NCI-H226 (cell line): ENCODE measurements at regions not wholly inside any gene's neighbourhood (a gene's known extent, or its start where the extent isn't known, plus 50 kb on each side); places are given as distances from the start of the nearest gene placed in this dataset.
A peak's percentile ranks its signal among the peaks of the same experiment; 100 is the strongest.
"Not testable (repeated sequence)": the region's sequence is repeated elsewhere in the genome, so short reads cannot be mapped to it uniquely, and the experiment has no call there.

Source experiments
- DNase-seq: peaks from one replicate; pipeline ENCODE4 v3.0.0-alpha.2; 2015

- DNase-seq: no peak
Observed at GRCh38 chr4:27764526-27764837, 903.8 kb downstream of the STIM2 start.

DNA sequence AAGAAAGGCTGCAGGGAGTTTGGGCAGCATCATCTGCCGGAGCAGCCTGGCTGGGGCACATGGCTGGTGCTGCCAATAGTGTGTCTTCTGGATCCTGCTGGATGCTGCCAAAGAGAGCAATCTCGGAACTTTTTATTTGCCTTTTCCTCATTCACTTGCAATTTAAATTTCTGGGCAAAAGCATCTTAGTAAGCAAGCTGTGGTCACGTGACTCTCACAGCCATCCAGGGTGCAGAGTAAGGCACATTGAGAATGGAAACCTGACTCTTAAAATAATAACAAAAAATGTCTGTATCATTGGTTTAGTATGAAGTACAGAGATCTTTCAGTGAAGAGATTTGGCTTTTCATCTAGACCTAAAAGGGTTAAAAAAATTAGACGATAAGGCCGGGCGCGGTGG, 910.3 kb downstream of the STIM2 start:
- DNase-seq: no peak

DNA sequence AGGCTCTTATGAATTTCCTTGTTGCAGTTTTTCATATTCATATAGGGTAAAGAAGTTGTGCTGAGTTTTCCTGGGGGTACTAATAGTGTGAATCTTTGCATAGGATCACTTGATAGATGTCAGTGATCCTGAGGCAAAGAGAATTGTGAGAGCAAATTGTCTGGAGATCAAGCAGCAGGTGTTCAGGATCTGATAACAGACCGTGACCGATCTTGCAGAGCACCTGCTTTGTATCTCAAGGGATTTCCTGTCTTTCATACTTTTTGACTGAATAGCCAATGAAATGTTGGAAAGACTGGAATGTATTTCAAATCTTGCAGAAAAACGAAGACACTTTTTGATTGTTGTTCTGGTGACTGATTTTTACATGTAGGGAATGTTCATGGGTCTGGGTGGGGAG, 914.5 kb downstream of the STIM2 start:
- DNase-seq: no peak

DNA sequence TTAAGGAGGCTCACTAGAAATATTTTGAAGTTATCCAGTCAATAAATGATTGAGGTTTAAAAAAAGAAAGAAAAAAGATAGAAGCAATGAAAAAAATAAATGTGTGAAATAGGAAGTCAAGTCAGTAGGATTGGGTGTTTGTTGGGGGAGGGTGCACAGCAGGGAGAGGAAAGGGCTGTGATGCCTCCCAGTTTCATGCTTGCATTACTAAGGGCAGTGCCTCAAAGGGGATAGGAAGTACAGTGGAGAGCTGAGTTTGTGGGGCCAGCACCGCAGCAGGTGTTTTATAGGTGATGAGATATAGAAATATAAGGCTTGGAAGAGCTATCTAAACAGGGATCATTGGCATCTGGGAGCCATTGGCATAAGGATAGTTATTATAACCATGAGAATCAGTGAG, 919.2 kb downstream of the STIM2 start:
- DNase-seq: no peak

DNA sequence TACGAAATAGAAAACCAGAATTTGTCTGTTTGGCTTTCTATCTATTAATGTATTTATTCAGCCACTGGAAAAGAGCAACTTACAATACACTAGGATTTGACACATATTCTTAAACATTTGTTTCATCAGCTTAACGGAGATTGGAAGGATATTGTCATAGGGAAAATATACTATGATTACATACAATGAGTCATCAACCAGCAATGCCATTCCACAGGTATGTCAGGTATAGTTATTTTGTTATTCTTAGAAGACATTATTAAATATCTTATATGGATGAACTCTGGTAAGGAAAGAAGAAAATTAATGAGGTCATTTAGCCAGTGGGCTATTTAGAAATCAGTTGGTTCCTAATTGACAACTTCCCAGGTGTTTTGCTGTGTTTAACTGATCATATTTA, 926.6 kb downstream of the STIM2 start:
- no peak for DNase-seq

- peak; percentile 13 for DNase-seq
Observed at GRCh38 chr4:27789773-27790172, 929.1 kb downstream of the STIM2 start.

DNA sequence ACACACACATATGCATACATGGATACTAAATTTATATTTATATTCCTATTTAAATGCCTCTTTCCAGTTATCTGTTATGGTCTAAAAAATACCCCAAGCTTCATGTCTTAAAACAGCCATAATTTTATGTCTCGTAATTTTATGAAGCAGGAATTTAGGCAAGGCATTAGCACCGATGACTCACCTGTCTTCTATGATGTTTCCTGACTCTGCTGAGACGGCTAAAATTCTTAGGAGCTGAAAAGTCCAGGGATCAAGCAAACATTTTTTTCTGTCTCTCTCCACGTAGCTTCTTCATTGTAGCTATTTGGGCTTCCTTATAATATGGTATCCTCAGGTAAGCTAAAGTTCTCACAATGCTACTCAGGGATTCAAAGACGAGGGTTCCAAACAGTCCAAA, 930.3 kb downstream of the STIM2 start:
- DNase-seq: peak; percentile 76

DNA sequence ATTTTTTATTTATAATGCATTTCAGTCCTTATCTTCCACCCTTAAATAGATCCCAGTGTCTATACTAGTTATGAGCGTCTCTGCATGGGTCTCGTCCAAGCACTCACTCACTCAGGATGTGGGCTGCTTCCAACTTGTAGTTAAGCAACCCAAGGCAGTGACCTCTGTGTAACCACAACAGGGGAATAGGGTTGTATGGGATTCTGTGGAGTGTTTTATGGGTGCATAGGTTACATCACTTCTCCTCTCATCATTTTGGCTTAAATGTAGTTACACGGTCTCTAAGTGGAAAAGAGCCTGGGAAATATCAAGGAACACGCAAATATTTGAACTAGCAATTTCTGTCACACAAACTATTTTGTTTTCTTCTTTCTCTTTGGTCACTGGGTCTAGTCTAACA, 931.0 kb downstream of the STIM2 start:
- DNase-seq: peak; percentile 88

DNA sequence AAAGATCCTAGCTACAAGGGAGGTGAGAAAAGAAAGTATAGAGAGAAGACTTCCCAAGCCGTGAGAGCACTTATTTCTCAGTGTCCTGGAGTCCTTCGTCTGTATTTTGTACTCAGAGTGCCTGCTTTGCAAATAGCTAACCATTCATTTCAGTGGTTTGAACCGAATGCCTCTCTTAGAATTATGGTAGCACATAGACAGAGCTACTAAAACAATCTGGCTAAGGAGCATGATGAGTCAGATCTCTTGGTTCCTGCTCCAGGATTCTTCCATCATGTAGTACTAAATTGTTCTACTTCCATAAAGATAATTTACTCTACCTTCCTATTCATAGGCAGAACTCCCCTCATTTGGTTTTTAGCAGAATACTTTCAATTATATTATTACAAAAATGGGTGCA, 946.6 kb downstream of the STIM2 start:
- DNase-seq: peak; percentile 21

DNA sequence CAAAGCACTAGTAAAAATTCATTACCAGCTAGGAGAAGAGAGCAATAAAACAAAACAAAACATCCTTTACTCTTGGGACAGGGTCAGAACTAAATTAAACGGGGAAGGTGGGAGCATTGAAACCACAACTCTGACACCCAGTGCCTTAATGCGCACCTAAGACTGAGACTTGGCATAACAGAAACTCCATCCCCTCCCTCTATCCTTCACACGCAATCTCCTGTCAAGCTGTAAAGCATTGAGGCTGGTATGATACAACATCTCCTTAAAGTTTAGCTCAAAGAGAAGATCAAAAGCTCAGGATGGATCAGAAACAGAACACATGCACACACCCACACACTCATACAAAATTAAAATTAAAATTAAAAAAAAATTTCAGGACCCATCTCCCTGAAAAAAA, 951.3 kb downstream of the STIM2 start:
- no peak for DNase-seq

DNA sequence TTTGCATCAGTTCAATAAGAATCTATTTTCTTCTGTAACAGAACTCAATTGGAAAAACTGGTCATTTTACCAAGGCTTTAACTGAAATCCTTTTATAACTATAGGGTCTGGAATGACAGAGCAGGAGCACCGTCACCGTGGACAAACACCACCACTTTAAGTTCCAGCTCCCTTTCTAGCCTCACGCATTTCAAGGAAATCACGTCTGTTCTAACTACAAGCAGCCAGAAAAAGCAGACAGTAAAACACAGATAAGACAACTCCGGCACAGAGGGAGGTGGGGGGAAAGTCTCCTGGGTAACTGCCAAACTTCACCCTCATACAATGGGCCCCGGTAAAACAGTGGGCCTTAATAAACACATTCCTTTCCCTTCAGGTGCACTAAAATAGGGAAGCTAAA, 952.6 kb downstream of the STIM2 start:
- DNase-seq: not testable (repeated sequence)

GRCh38 chr4:27813699-27814425, 953.2 kb downstream of the STIM2 start:
- not testable (repeated sequence) for DNase-seq

GRCh38 chr4:27819246-27819645, 958.6 kb downstream of the STIM2 start:
- no peak for DNase-seq

DNA sequence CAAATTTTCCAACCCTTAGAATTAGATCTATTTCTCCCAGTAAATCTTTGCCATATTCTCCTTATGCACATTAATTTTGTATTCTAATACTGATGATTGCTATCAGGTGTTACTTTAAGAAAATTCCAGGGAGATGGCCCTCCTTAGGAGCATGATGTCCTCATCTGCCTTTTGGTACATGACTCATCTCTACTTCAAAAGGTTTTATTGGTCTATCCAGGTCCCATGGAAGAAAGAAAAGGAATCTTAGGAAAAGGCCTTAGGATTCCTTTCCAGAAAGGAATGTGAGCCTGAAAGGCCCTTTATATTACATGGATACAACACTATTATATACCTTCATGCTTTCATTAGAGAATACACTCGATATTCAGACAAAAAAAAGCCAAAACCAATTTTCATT, 968.2 kb downstream of the STIM2 start:
- peak; percentile 22 for DNase-seq

GRCh38 chr4:27830251-27830650, 969.6 kb downstream of the STIM2 start:
- no peak for DNase-seq

DNA sequence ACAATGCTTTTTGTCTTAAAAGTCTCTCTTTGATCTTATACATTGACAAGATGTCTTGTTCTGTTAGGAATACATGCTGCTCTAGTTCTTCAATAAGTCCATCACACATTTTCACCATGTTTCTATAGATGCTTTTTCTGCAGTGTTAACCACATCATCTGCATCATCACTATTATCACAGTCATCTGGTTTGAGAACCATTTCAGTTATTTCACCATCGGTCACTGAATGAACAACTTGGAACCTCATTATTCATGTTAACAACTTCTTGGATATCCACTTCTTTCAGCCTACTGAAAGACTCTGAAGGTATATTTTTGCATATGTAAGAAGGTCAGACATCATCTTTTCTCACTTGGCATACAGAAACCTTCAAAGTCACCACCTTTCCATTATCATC, 975.2 kb downstream of the STIM2 start:
- no peak for DNase-seq

DNA sequence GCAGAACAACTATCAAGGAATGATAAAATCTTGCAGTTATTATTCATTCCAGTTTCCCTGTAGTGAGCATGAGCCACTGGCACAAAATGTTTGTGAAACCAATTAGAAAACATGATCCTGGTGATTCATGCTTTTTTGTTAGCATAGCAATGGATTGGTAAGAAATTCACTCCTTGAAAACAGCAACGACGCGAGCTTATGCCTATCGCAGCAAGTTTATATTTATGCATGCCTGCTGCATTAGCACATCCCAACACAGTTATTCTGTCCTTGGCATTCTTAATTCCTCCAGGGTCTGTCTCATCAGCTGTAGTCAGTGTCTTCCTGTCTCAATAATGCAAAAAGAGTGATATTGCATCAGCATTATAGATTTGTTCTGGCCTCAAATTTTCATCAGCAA, 975.9 kb downstream of the STIM2 start:
- DNase-seq: no peak

DNA sequence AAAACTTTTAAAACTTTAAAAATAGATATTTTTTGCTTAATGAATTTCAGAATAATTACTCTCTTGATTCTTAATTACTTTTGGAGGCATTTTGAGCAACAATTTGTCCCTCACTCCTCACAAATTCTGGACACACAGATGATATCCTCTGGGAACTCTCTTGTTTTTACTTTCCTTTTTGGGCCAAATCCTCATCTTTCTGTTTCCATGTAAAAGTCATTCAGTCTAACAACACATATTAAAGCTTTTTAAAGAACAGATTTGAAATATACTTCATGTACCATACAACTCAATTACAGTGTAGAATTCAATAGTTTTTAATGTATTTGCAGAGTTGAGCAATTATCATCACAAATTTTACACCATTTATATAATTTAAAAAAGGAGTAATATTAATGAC, 983.1 kb downstream of the STIM2 start:
- no peak for DNase-seq

DNA sequence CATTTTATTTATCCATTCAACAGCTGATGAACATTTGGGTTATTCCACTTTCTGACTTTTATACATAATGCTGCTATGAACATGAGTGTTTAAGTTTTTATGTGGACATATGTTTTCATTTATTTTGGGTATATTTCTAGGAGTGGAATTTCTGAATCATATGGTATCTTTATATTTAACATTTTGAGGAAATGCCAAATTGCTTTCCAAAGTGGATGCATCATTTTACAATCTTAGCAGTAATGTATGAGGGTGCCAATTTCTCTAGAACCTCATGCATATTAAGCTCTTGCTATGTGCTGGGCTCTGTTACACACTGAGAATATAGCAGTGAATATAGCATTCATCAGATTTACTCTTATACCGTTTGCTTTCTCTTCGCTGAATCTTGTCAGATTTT, 983.7 kb downstream of the STIM2 start:
- DNase-seq: no peak

DNA sequence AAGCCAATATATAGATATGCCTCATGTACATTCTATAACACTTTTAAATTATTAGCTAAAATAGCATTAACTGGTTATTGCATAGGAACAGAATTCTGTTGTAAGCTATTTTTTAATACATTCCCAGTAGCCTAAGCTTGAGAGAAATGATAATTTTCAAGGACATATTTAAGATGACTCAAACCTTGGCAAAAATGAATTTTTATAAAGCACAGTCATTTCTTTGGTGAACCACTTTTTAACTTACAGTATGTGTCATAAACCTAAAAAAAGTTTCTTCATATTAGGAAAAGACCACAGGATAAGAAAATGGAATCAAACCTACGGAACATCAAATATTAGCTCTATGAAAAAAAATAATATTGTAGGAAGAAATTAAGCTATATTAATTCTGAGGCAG, 986.3 kb downstream of the STIM2 start:
- DNase-seq: no peak

DNA sequence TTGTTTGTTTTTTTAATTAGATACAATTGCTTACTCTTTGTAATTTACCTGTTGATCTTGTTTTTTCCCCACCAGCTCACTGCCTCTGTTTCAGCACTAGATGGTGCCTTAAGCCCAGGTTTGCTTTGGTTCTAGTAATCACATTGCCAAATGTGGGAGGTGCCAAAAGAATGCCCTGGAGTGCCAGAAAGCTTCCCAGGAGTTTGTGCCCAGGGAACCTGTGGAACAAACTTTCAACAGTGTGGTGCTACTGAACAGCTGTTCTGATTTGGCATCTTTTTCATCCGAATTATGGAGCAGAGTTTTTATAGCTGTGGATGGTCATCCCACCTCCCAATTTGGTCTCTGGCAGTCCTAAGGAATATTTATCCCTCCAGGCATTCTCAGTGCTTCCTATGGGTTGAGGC, 1000.7 kb downstream of the STIM2 start:
- peak; percentile 53 for DNase-seq

DNA sequence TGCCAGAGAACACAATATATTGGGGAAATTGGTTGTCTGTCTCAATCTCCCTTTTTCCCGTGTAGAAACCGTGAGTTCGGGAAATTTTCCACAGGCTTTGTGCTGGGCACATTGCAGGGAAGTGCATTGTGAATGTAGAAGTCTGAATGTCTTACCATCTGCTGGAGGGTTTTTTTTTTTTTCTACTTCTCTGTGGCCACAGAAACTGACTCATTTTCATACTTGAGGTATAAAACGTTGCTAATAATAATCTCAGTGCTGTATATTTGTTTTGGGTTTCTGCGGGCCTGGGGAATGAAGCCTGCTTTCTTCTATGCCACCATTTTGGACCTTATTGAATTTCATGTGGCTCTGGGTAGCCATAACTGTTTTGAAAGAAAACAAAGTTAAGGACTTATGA, 1001.2 kb downstream of the STIM2 start:
- DNase-seq: peak; percentile 30

GRCh38 chr4:27873596-27873995, 1013.0 kb downstream of the STIM2 start:
- no peak for DNase-seq

- no peak for DNase-seq
Observed at GRCh38 chr4:27881705-27882104, 1021.1 kb downstream of the STIM2 start.

DNA sequence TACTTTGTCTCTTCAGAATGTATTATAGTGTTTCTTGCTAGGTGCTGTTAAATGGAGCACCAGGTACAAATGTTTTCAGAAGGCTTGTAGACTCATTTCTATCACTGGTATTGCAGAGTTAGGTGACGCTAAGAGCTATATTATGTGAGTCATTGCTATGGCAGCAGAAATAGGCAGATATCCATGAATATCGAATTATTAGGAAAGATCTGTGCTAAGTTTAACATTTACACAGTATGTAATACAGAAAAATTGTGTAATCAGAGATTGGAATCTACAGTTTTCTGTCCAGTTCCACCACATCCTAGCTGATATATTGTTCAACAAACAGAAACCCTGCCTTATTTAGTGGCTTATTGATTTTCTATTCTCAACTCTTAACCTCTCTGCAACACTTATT, 1025.5 kb downstream of the STIM2 start:
- DNase-seq: no peak

DNA sequence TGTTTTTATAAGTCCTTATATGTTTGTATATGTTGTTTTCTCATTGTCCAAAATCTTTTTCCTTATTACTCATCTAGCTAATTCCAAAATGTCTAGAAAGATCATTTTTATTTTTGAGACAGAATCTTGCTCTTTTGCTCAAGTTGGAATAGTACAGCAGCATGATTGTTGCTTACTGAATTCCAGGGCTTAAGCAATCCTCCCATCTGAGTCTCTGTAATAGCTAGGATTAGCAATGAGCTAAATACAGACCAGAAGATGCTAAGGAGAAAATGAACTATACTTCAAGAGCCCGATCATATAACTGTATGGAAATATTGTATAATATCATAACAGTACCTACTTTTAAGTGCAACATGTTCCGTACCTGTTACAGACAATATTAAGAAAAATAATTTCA, 1027.0 kb downstream of the STIM2 start:
- no peak for DNase-seq
